ENCODE measurements at regions not wholly inside any gene's neighbourhood (a gene's known extent, or its start where the extent isn't known, plus 50 kb on each side); places are given as distances from the start of the nearest gene placed in this dataset.

DNA sequence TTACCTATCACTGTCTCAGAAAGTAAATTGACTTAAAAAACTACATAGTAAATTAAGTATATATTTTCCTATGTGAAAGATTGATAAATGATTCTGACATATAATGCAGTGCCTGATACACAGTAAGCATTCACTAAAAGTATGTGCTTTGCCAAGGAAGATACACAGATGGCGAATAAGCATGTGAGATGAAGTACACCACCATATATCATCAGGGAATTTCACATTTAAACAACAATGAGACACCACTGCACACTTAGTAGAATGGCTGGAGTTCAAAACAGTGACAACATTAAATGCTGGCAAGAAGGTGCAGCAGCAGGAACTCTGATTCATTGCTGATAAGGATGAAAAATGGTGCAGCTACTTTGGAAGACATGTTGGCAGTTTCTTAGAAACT lies 1118.8 kb downstream of the DTWD2 start:
- Histone ChIP-seq H3K27ac (ENCODE audit: control insufficient read depth, insufficient read depth, low read length) (no peak overlapping the region), H3K9ac (ENCODE audit: control insufficient read depth, extremely low read depth, insufficient read depth, low read length) (no peak overlapping the region), H3K4me2 (ENCODE audit: control insufficient read depth, extremely low read depth, insufficient read depth, low read depth, low read length) (no peak overlapping the region), H3K79me2 (ENCODE audit: control insufficient read depth, insufficient read depth, low read length) (no peaks in the 10 kb centered on the region), H3K4me3 (ENCODE audit: control insufficient read depth in 2 of 3, extremely low read depth in 1 of 3, insufficient read depth in 2 of 3, low read depth in 1 of 3, low read length in 3 of 3) (no peak overlapping the region), H2AFZ (ENCODE audit: control insufficient read depth, low read length) (no peak overlapping the region), H3K27me3 (ENCODE audit: control insufficient read depth, extremely low read depth, insufficient read depth, low read length) (no peaks in the 10 kb centered on the region), H3K9me3 (ENCODE audit: control insufficient read depth, low read depth, low read length) (no peaks in the 10 kb centered on the region), H4K20me1 (ENCODE audit: control insufficient read depth, extremely low read depth, insufficient read depth, low read length) (no peaks in the 10 kb centered on the region), H3K36me3 (ENCODE audit: control insufficient read depth in 2 of 2, extremely low read depth in 1 of 2, insufficient read depth in 2 of 2, low read length in 2 of 2) (no peaks in the 10 kb centered on the region), H3K4me1 (ENCODE audit: control insufficient read depth, extremely low read depth, insufficient read depth, low read length) (no peaks in the 10 kb centered on the region), H3K9me1 (ENCODE audit: control insufficient read depth, extremely low read depth, insufficient read depth, low read length) (no peaks in the 10 kb centered on the region)
- DNase-seq (ENCODE audit: low read depth, low spot score) (no peak), FAIRE-seq (no peak)
- dilution Hi-C loops (cut with MboI; ENCODE audit: extremely low pct_ligation_motif_present, low sequenced_read_pairs), result no loop called here
- TF ChIP-seq, protein P1, sequence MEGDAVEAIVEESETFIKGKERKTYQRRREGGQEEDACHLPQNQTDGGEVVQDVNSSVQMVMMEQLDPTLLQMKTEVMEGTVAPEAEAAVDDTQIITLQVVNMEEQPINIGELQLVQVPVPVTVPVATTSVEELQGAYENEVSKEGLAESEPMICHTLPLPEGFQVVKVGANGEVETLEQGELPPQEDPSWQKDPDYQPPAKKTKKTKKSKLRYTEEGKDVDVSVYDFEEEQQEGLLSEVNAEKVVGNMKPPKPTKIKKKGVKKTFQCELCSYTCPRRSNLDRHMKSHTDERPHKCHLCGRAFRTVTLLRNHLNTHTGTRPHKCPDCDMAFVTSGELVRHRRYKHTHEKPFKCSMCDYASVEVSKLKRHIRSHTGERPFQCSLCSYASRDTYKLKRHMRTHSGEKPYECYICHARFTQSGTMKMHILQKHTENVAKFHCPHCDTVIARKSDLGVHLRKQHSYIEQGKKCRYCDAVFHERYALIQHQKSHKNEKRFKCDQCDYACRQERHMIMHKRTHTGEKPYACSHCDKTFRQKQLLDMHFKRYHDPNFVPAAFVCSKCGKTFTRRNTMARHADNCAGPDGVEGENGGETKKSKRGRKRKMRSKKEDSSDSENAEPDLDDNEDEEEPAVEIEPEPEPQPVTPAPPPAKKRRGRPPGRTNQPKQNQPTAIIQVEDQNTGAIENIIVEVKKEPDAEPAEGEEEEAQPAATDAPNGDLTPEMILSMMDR (optimal IDR thresholded peaks at IDR 0.05 in 1 of 3, IDR thresholded peaks at IDR 0.05 in 1 of 3, conservative IDR thresholded peaks at IDR 0.05 in 1 of 3; ENCODE audit: extremely low read depth in 1 of 3, insufficient read depth in 2 of 3, low read length in 3 of 3), result no peak
- no peak for TF ChIP-seq EZH2 (IDR thresholded peaks at IDR 0.05; ENCODE audit: low read length)

DNA sequence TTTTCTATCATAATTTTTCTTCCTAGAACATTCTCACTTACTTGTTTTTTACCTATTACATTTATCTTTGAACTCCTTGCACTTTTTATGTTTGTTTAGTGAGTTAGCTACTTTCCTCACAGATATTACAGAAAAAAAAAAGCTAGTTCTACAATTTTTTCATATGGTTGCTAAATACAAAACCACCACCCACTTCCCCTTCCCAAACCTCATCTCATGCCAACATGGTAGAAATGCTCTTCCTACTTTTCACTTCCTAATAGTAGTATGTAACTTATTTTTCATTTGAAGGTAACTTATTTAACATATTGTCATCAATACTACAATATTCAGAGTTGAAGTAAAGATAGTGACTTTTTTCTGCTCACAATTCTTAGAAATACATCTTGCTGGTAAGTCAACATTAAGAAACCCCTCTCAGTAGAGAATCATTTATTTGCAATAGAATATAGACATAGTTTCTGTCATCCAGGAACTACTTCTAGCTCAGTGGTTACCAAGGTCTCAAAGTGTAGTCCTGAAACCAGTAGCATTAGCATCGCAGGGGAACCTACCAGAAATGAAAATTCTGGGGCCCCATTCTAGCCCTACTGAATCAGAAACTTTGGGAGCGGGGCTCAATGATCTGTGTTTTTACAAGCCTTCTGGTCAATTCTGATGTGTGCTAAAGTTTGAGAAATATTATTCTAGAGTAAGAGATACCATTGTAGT lies 1124.6 kb downstream of the DTWD2 start:
- Histone ChIP-seq H3K4me1 (ENCODE audit: control insufficient read depth, extremely low read depth, insufficient read depth, low read length) (no peaks in the 10 kb centered on the region), H3K36me3 (ENCODE audit: control insufficient read depth in 2 of 2, extremely low read depth in 1 of 2, insufficient read depth in 2 of 2, low read length in 2 of 2) (no peaks in the 10 kb centered on the region), H3K9me3 (ENCODE audit: control insufficient read depth, low read depth, low read length) (no peaks in the 10 kb centered on the region), H4K20me1 (ENCODE audit: control insufficient read depth, extremely low read depth, insufficient read depth, low read length) (no peaks in the 10 kb centered on the region), H3K4me2 (ENCODE audit: control insufficient read depth, extremely low read depth, insufficient read depth, low read depth, low read length) (no peak overlapping the region), H2AFZ (ENCODE audit: control insufficient read depth, low read length) (no peak overlapping the region), H3K9me1 (ENCODE audit: control insufficient read depth, extremely low read depth, insufficient read depth, low read length) (no peaks in the 10 kb centered on the region), H3K27me3 (ENCODE audit: control insufficient read depth, extremely low read depth, insufficient read depth, low read length) (no peaks in the 10 kb centered on the region), H3K79me2 (ENCODE audit: control insufficient read depth, insufficient read depth, low read length) (no peaks in the 10 kb centered on the region), H3K4me3 (ENCODE audit: control insufficient read depth in 2 of 3, extremely low read depth in 1 of 3, insufficient read depth in 2 of 3, low read depth in 1 of 3, low read length in 3 of 3) (no peak overlapping the region), H3K27ac (ENCODE audit: control insufficient read depth, insufficient read depth, low read length) (no peak overlapping the region), H3K9ac (ENCODE audit: control insufficient read depth, extremely low read depth, insufficient read depth, low read length) (no peak overlapping the region)
- TF ChIP-seq, protein P1 (optimal IDR thresholded peaks at IDR 0.05 in 1 of 3, IDR thresholded peaks at IDR 0.05 in 1 of 3, conservative IDR thresholded peaks at IDR 0.05 in 1 of 3; ENCODE audit: extremely low read depth in 1 of 3, insufficient read depth in 2 of 3, low read length in 3 of 3), result no peak
- no peak for TF ChIP-seq EZH2 (IDR thresholded peaks at IDR 0.05; ENCODE audit: low read length)
- DNase-seq (ENCODE audit: low read depth, low spot score) (no peak), FAIRE-seq (no peak)
- dilution Hi-C loops (cut with MboI; ENCODE audit: extremely low pct_ligation_motif_present, low sequenced_read_pairs), result no loop called here

Measured in keratinocyte (primary cell).